ENCODE measurements at regions not wholly inside any gene's neighbourhood (a gene's known extent, or its start where the extent isn't known, plus 50 kb on each side); places are given as distances from the start of the nearest gene placed in this dataset.
A peak's percentile ranks its signal among the peaks of the same experiment; 100 is the strongest.

DNA sequence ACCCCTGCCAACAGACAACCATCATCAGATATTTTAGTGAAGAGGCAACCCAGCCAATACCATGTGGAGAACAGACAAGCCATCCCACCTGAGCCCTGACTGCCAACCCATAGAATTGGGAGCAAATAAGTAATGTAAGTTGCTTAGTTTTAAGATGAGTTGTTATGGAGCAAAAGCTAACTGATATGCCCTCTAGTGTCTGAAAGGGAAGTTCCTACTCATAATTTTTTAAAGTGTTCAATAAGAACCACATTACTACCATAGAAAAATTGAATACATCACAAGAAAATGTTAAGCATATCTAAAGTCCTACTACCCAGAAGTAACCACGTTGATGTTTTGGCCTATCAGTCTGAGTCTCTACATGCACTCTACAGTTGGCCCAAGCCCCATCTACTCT, 50.8 kb upstream of the SLC36A4 start:
- no peak overlapping the region for H2AFZ ChIP-seq (ENCODE audit: low read depth, low read length)
- H3K9me3 ChIP-seq (ENCODE audit: insufficient read depth, low read length, severe bottlenecking) = no peaks in the 10 kb centered on the region
- H3K79me2 ChIP-seq (ENCODE audit: insufficient read depth, low read length) = no peaks in the 10 kb centered on the region
- no peaks in the 10 kb centered on the region for H3K36me3 ChIP-seq (ENCODE audit: insufficient read depth, low read length)
- no peak overlapping the region for H3K4me3 ChIP-seq (ENCODE audit: low read depth in 1 of 2, low read length in 2 of 2)
- DNase-seq (no peak), ATAC-seq (ENCODE audit: insufficient read depth, low read depth) (no peak)
- no peaks in the 10 kb centered on the region for H3K4me1 ChIP-seq (ENCODE audit: insufficient read depth, low read length)
- no peak overlapping the region for H3K4me2 ChIP-seq (ENCODE audit: insufficient read depth, low read length)
- H3K27me3 ChIP-seq (ENCODE audit: insufficient read depth, low read length, poor library complexity) = no peaks in the 10 kb centered on the region
- H3K27ac ChIP-seq (ENCODE audit: low read length) = no peak overlapping the region
- no peak overlapping the region for H3K9ac ChIP-seq (ENCODE audit: low read depth, low read length)
- TF ChIP-seq EZH2 (IDR thresholded peaks at IDR 0.05; ENCODE audit: borderline replicate concordance, low read depth, low read length, severe bottlenecking) = no peak
- TF ChIP-seq, protein P1, sequence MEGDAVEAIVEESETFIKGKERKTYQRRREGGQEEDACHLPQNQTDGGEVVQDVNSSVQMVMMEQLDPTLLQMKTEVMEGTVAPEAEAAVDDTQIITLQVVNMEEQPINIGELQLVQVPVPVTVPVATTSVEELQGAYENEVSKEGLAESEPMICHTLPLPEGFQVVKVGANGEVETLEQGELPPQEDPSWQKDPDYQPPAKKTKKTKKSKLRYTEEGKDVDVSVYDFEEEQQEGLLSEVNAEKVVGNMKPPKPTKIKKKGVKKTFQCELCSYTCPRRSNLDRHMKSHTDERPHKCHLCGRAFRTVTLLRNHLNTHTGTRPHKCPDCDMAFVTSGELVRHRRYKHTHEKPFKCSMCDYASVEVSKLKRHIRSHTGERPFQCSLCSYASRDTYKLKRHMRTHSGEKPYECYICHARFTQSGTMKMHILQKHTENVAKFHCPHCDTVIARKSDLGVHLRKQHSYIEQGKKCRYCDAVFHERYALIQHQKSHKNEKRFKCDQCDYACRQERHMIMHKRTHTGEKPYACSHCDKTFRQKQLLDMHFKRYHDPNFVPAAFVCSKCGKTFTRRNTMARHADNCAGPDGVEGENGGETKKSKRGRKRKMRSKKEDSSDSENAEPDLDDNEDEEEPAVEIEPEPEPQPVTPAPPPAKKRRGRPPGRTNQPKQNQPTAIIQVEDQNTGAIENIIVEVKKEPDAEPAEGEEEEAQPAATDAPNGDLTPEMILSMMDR (IDR thresholded peaks at IDR 0.05; ENCODE audit: borderline replicate concordance, extremely low read depth, low read length, poor library complexity, severe bottlenecking) = peak; percentile 37
- no peaks in the 10 kb centered on the region for H4K20me1 ChIP-seq (ENCODE audit: insufficient read depth, low read length)

DNA sequence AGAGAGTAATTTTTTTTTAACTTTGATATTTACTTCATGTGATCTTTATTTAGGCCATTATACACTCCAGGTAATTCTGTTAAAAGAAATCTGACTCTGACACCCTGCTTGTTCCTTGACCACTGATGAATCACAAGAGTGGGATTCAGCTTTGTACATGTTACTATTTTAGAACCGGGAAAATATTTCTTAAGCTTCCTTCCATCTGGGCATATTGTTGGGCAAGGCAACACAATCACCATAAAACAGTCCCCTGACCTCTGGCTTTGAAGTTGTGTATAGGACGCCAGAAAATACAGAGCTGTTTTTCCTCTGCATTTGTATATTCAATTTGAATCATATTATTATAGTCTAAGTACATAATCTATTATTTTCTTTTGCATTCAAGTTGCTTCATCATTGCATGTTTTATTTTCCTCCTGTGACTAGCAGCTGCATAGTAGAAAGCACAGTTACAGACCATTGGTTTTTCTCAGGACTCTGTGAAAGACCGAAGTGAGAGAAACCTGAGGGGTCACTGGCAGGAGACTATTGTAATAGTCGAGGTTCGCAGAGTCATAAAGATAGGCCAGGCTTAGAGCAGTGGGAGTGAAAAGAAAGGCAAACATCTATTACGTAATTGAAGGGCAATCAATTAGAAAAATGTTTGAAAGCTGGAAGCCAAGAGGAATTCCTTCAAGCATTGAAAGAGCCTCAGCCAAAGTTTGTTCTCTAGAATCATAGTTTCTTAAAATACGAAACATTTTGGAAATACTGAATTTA, 51.8 kb upstream of the SLC36A4 start:
- no peak overlapping the region for H3K4me2 ChIP-seq (ENCODE audit: insufficient read depth, low read length)
- no peaks in the 10 kb centered on the region for H3K9me3 ChIP-seq (ENCODE audit: insufficient read depth, low read length, severe bottlenecking)
- no peaks in the 10 kb centered on the region for H3K4me1 ChIP-seq (ENCODE audit: insufficient read depth, low read length)
- no peaks in the 10 kb centered on the region for H3K79me2 ChIP-seq (ENCODE audit: insufficient read depth, low read length)
- H3K4me3 ChIP-seq (ENCODE audit: low read depth in 1 of 2, low read length in 2 of 2) = no peak overlapping the region
- H3K27me3 ChIP-seq (ENCODE audit: insufficient read depth, low read length, poor library complexity) = no peaks in the 10 kb centered on the region
- H4K20me1 ChIP-seq (ENCODE audit: insufficient read depth, low read length) = no peaks in the 10 kb centered on the region
- DNase-seq (no peak), ATAC-seq (ENCODE audit: insufficient read depth, low read depth) (no peak)
- TF ChIP-seq, protein P1 (IDR thresholded peaks at IDR 0.05; ENCODE audit: borderline replicate concordance, extremely low read depth, low read length, poor library complexity, severe bottlenecking) = no peak
- no peak for TF ChIP-seq EZH2 (IDR thresholded peaks at IDR 0.05; ENCODE audit: borderline replicate concordance, low read depth, low read length, severe bottlenecking)
- no peak overlapping the region for H3K27ac ChIP-seq (ENCODE audit: low read length)
- no peak overlapping the region for H3K9ac ChIP-seq (ENCODE audit: low read depth, low read length)
- H3K36me3 ChIP-seq (ENCODE audit: insufficient read depth, low read length) = no peaks in the 10 kb centered on the region
- H2AFZ ChIP-seq (ENCODE audit: low read depth, low read length) = no peak overlapping the region

DNA sequence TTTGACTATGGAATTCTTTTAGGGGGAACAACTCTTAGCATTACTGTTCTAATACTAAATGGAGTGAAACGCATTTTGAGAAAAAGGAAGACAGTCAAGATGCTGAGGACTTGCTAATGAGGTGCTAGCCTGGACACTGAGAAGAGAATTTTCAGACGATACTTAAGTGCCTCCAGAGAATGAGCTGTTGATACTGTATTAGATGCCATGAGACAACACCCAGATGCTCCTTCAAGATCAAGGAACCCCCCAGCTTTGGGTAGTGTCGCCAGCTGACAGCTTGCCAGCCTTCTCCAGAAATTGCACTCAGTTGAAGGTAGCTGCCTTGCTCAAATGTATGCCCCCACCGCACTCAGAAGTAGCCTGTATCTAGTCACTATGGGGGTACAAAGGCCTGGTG, 52.5 kb upstream of the SLC36A4 start:
- TF ChIP-seq, protein P1 (IDR thresholded peaks at IDR 0.05; ENCODE audit: borderline replicate concordance, extremely low read depth, low read length, poor library complexity, severe bottlenecking) = no peak
- no peak for TF ChIP-seq EZH2 (IDR thresholded peaks at IDR 0.05; ENCODE audit: borderline replicate concordance, low read depth, low read length, severe bottlenecking)
- no peak for ATAC-seq (ENCODE audit: insufficient read depth, low read depth)
- Histone ChIP-seq H3K36me3 (ENCODE audit: insufficient read depth, low read length) (no peaks in the 10 kb centered on the region), H3K4me2 (ENCODE audit: insufficient read depth, low read length) (no peak overlapping the region), H3K27me3 (ENCODE audit: insufficient read depth, low read length, poor library complexity) (no peaks in the 10 kb centered on the region), H3K4me1 (ENCODE audit: insufficient read depth, low read length) (no peaks in the 10 kb centered on the region), H3K9ac (ENCODE audit: low read depth, low read length) (no peak overlapping the region), H3K79me2 (ENCODE audit: insufficient read depth, low read length) (no peaks in the 10 kb centered on the region), H4K20me1 (ENCODE audit: insufficient read depth, low read length) (no peaks in the 10 kb centered on the region), H3K9me3 (ENCODE audit: insufficient read depth, low read length, severe bottlenecking) (no peaks in the 10 kb centered on the region), H2AFZ (ENCODE audit: low read depth, low read length) (no peak overlapping the region), H3K27ac (ENCODE audit: low read length) (no peak overlapping the region), H3K4me3 (ENCODE audit: low read depth in 1 of 2, low read length in 2 of 2) (no peak overlapping the region)
- no peak for DNase-seq
